Esophagus muscularis mucosa (tissue), 4 donors: ENCODE measurements at regions not wholly inside any gene's neighbourhood (a gene's known extent, or its start where the extent isn't known, plus 50 kb on each side); places are given as distances from the start of the nearest gene placed in this dataset.

Experiments
- EP300 ChIP-seq: sonication (generic); formaldehyde crosslinking; IDR thresholded peaks from one replicate; pipeline ENCODE4 v1.6.1; 2017; ENCODE audit warnings: antibody characterized with exemption
- POLR2A ChIP-seq: fragments of 450-650 bp; IDR thresholded peaks from one replicate; pipeline ENCODE4 v1.6.1; 2017; ENCODE audit warnings: antibody characterized with exemption, moderate library complexity, mild to moderate bottlenecking, low read depth
- TF ChIP-seq, protein P1 (sequence below), 3 experiments: fragments of 200-600 bp in 2 of 3; fragments of 450-650 bp in 1 of 3; sonication (generic) in 2 of 3; IDR thresholded peaks; one replicate each; pipeline ENCODE4 v1.5.1; 2017 to 2019; ENCODE audit warnings: antibody characterized with exemption in 3 of 3, mild to moderate bottlenecking in 2 of 3, moderate library complexity in 1 of 3

GRCh38 chr5:99702565-99702964 lies 773.8 kb upstream of the CHD1 start:
- TF ChIP-seq, protein P1, sequence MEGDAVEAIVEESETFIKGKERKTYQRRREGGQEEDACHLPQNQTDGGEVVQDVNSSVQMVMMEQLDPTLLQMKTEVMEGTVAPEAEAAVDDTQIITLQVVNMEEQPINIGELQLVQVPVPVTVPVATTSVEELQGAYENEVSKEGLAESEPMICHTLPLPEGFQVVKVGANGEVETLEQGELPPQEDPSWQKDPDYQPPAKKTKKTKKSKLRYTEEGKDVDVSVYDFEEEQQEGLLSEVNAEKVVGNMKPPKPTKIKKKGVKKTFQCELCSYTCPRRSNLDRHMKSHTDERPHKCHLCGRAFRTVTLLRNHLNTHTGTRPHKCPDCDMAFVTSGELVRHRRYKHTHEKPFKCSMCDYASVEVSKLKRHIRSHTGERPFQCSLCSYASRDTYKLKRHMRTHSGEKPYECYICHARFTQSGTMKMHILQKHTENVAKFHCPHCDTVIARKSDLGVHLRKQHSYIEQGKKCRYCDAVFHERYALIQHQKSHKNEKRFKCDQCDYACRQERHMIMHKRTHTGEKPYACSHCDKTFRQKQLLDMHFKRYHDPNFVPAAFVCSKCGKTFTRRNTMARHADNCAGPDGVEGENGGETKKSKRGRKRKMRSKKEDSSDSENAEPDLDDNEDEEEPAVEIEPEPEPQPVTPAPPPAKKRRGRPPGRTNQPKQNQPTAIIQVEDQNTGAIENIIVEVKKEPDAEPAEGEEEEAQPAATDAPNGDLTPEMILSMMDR (IDR thresholded peaks at IDR 0.05): no peak
- TF ChIP-seq POLR2A (no peak), EP300 (no peak)
